ENCODE measurements at regions not wholly inside any gene's neighbourhood (a gene's known extent, or its start where the extent isn't known, plus 50 kb on each side); places are given as distances from the start of the nearest gene placed in this dataset.

- peak overlapping the region; percentile 19 to 94 (median 78) for H3K27ac ChIP-seq
- no peak for TF ChIP-seq CTCF (IDR thresholded peaks at IDR 0.05)
- intact Hi-C loops (cut with DNase I) = loop anchor here in 5 of 10 donors (5.0 to 10.0 kb wide), 4 partner anchors 46 to 59 kb away; partner anchors contain the start of gene RTN4 (in 3 of the 5)
- no peaks in the 10 kb centered on the region for H3K27me3 ChIP-seq
- DNase-seq = no peak
- peaks cover 11 to 52% (median 27%) of the 10 kb centered on the region in 9 donors for H3K4me1 ChIP-seq
- ATAC-seq = no peak
- H3K9me3 ChIP-seq = no peaks in the 10 kb centered on the region
- H3K4me3 ChIP-seq = no peak overlapping the region
- no peaks in the 10 kb centered on the region for H3K36me3 ChIP-seq
- WGBS, 2 donors = 82 to 90% methylated on average over 4 of the region's 4 CpGs
These were observed 60.9 kb upstream of the RTN4 start for GRCh38 chr2:55111230-55111569.

GRCh38 chr2:55109219-55109891 is 59.1 kb upstream of the RTN4 start:
- 87 to 91% methylated on average over 2 of the region's 2 CpGs for WGBS, 2 donors
- peak overlapping the region in 1 of 10 donors; percentile 9 for H3K27ac ChIP-seq
- H3K9me3 ChIP-seq = no peaks in the 10 kb centered on the region
- H3K36me3 ChIP-seq = no peaks in the 10 kb centered on the region
- intact Hi-C loops (cut with DNase I) = loop anchor here in 1 of 10 donors (10.0 kb wide), 1 partner anchor 55 kb away; the partner anchor contains the start of gene RTN4
- H3K4me3 ChIP-seq = no peak overlapping the region
- peaks cover 11 to 41% (median 27%) of the 10 kb centered on the region in 9 donors for H3K4me1 ChIP-seq
- ATAC-seq (no peak), DNase-seq (no peak)
- TF ChIP-seq CTCF (IDR thresholded peaks at IDR 0.05) = no peak
- H3K27me3 ChIP-seq = no peaks in the 10 kb centered on the region

GRCh38 chr2:55108456-55109160 is 58.4 kb upstream of the RTN4 start:
- no peak for ATAC-seq
- H3K4me1 ChIP-seq = peaks cover 11 to 41% (median 27%) of the 10 kb centered on the region in 9 donors

More at GRCh38 chr2:55108456-55109160, 58.4 kb upstream of the RTN4 start:
- Histone ChIP-seq H3K27ac (no peak overlapping the region), H3K27me3 (no peaks in the 10 kb centered on the region), H3K4me3 (no peak overlapping the region), H3K9me3 (no peaks in the 10 kb centered on the region), H3K36me3 (no peaks in the 10 kb centered on the region)
- intact Hi-C loops (cut with DNase I) = loop anchor here in 1 of 10 donors (10.0 kb wide), 1 partner anchor 54 kb away; the partner anchor contains the start of gene RTN4
- DNase-seq = no peak
- 81 to 86% methylated on average over 7 of the region's 7 CpGs for WGBS, 2 donors
- TF ChIP-seq CTCF (IDR thresholded peaks at IDR 0.05) = no peak
